DND-41 (cell line): ENCODE measurements at regions not wholly inside any gene's neighbourhood (a gene's known extent, or its start where the extent isn't known, plus 50 kb on each side); places are given as distances from the start of the nearest gene placed in this dataset.

Experiments used
- CTCF ChIP-seq: IDR thresholded peaks from 2 replicates; pipeline ENCODE4 v1.5.1; 2012; ENCODE audit warnings: borderline replicate concordance, low read length, moderate library complexity, mild to moderate bottlenecking; ENCODE audit not compliant: poor library complexity, severe bottlenecking; ENCODE audit errors: extremely low read depth
- EZH2 ChIP-seq: IDR thresholded peaks from 3 replicates; pipeline ENCODE4 v1.6.1; 2012; ENCODE audit warnings: borderline replicate concordance, low read depth, mild to moderate bottlenecking, moderate library complexity, low read length, inconsistent platforms; ENCODE audit not compliant: severe bottlenecking

GRCh38 chr11:127259102-127259501, 258.5 kb upstream of the KIRREL3 start:
- no peak for TF ChIP-seq CTCF
- no peak for TF ChIP-seq EZH2
